HAP-1 (cell line): ENCODE measurements at regions not wholly inside any gene's neighbourhood (a gene's known extent, or its start where the extent isn't known, plus 50 kb on each side); places are given as distances from the start of the nearest gene placed in this dataset.

ENCODE experiments used
- DNase-seq, 2 experiments: peaks; one replicate each; pipeline ENCODE4 v3.0.0-alpha.2; 2016 to 2020; ENCODE audit warnings: low spot score in 2 of 2
- H3K27me3 ChIP-seq: fragments of 250-450 bp; sonication (Bioruptor Pico); 2 replicates; pipeline ENCODE4 v1.5.1; 2020; ENCODE audit warnings: low read depth, mild to moderate bottlenecking, moderate library complexity
- H3K36me3 ChIP-seq: fragments of 250-450 bp; sonication (Bioruptor Pico); replicated peaks from 2 replicates; pipeline ENCODE4 v1.5.1; 2020; ENCODE audit warnings: mild to moderate bottlenecking
- H3K4me1 ChIP-seq: fragments of 250-450 bp; sonication (Bioruptor Pico); 2 replicates; pipeline ENCODE4 v1.5.1; 2020; ENCODE audit warnings: mild to moderate bottlenecking
- H3K4me3 ChIP-seq: fragments of 250-450 bp; sonication (Bioruptor Pico); 2 replicates; pipeline ENCODE4 v1.5.1; 2020; ENCODE audit warnings: mild to moderate bottlenecking, moderate library complexity
- H3K9me3 ChIP-seq: fragments of 250-450 bp; sonication (Bioruptor Pico); 2 replicates; pipeline ENCODE4 v1.5.1; 2020; ENCODE audit warnings: mild to moderate bottlenecking, moderate library complexity
- in situ Hi-C: fragments of 300-500 bp; cut with MboI; formaldehyde crosslinking; loops from 3 replicates; pipeline ENCODE4 v1.14.3; 2020; ENCODE audit warnings: low sequenced_read_pairs, inconsistent platforms, mixed read lengths

- Histone ChIP-seq H3K36me3 (no peaks in the 10 kb centered on the region), H3K27me3 (no peaks in the 10 kb centered on the region), H3K9me3 (no peaks in the 10 kb centered on the region), H3K4me1 (no peaks in the 10 kb centered on the region), H3K4me3 (no peak overlapping the region)
- no peak for DNase-seq
- in situ Hi-C loops = no loop called here
Measured at GRCh38 chr13:103557878-103558277, 491.7 kb upstream of the SLC10A2 start.

DNA sequence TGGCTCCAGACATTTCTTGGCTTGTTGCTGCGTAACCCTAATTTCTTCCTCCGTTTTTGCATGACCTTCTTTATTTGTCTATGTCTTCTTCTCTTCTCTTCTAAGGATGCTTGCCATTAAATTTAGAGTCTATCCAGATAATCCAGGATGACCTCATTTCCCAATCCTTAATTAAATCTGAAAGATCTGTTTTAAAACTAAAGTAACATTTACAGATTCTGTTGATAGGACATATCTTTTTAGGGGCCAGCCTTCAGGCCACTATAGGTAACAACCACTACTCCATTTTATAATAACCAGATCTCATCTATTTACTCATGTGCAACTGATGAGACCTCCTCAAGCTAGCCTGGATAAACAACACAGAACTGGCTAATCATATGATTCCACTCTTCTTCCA, 490.5 kb upstream of the SLC10A2 start:
- no peak for DNase-seq
- H3K4me3 ChIP-seq = no peak overlapping the region
- no peaks in the 10 kb centered on the region for H3K4me1 ChIP-seq
- in situ Hi-C loops = no loop called here
- no peaks in the 10 kb centered on the region for H3K9me3 ChIP-seq
- no peaks in the 10 kb centered on the region for H3K27me3 ChIP-seq
- H3K36me3 ChIP-seq = no peaks in the 10 kb centered on the region

- no peaks in the 10 kb centered on the region for H3K4me1 ChIP-seq
- in situ Hi-C loops = no loop called here
- no peaks in the 10 kb centered on the region for H3K27me3 ChIP-seq
- no peaks in the 10 kb centered on the region for H3K36me3 ChIP-seq
- no peaks in the 10 kb centered on the region for H3K9me3 ChIP-seq
- H3K4me3 ChIP-seq = no peak overlapping the region
- DNase-seq = no peak
Measured at GRCh38 chr13:103547914-103548313, 481.7 kb upstream of the SLC10A2 start.

GRCh38 chr13:103546271-103546670, 480.1 kb upstream of the SLC10A2 start:
- H3K27me3 ChIP-seq = no peaks in the 10 kb centered on the region
- no peak overlapping the region for H3K4me3 ChIP-seq
- no peak for DNase-seq
- no peaks in the 10 kb centered on the region for H3K9me3 ChIP-seq
- no peaks in the 10 kb centered on the region for H3K36me3 ChIP-seq
- in situ Hi-C loops = no loop called here
- no peaks in the 10 kb centered on the region for H3K4me1 ChIP-seq

GRCh38 chr13:103542648-103543047, 476.4 kb upstream of the SLC10A2 start:
- H3K9me3 ChIP-seq = no peaks in the 10 kb centered on the region
- no peak for DNase-seq
- no peak overlapping the region for H3K4me3 ChIP-seq
- no peaks in the 10 kb centered on the region for H3K27me3 ChIP-seq
- no peaks in the 10 kb centered on the region for H3K36me3 ChIP-seq
- in situ Hi-C loops = no loop called here
- no peaks in the 10 kb centered on the region for H3K4me1 ChIP-seq

- no peaks in the 10 kb centered on the region for H3K9me3 ChIP-seq
- no peaks in the 10 kb centered on the region for H3K4me1 ChIP-seq
Measured at GRCh38 chr13:103540382-103540765, 474.2 kb upstream of the SLC10A2 start.

DNA sequence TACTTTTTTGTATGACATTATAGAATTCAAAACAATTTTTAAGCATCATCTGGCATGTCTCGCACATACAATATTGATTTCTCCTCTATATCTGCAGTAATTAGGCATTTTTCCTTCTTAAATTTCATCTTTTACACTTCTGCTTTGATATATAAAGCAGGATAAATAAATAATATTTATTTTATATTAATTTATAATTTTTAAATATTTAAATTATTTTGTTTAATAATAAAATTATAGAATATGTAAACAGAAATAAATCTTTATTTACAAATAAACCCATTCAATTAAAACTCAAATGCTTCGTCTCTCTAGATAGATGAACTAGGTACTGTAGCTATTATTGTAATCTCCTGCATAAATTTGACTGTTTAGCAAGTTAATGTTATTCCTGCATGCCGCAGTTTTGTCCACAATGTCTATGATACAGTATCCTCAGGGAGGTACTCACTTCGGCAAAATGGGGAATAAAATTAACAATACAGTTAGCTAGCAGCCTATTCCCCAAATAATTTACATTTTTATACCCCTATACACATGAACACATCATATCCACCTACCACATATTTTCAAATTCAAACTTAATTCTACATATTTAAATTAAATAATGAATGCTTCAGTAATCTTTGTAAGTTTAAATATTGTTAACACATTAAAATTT, 473.6 kb upstream of the SLC10A2 start:
- no peaks in the 10 kb centered on the region for H3K9me3 ChIP-seq
- H3K36me3 ChIP-seq = no peaks in the 10 kb centered on the region
- in situ Hi-C loops = no loop called here
- no peaks in the 10 kb centered on the region for H3K27me3 ChIP-seq
- H3K4me1 ChIP-seq = no peaks in the 10 kb centered on the region
- no peak overlapping the region for H3K4me3 ChIP-seq
- DNase-seq = no peak

More at GRCh38 chr13:103540382-103540765, 474.2 kb upstream of the SLC10A2 start:
- no peak overlapping the region for H3K4me3 ChIP-seq
- H3K27me3 ChIP-seq = no peaks in the 10 kb centered on the region
- no peak for DNase-seq
- in situ Hi-C loops = no loop called here
- no peaks in the 10 kb centered on the region for H3K36me3 ChIP-seq

GRCh38 chr13:103539265-103539664, 473.0 kb upstream of the SLC10A2 start:
- Histone ChIP-seq H3K4me1 (no peaks in the 10 kb centered on the region), H3K27me3 (no peaks in the 10 kb centered on the region), H3K36me3 (no peaks in the 10 kb centered on the region), H3K9me3 (no peaks in the 10 kb centered on the region), H3K4me3 (no peak overlapping the region)
- no peak for DNase-seq
- in situ Hi-C loops = no loop called here

DNA sequence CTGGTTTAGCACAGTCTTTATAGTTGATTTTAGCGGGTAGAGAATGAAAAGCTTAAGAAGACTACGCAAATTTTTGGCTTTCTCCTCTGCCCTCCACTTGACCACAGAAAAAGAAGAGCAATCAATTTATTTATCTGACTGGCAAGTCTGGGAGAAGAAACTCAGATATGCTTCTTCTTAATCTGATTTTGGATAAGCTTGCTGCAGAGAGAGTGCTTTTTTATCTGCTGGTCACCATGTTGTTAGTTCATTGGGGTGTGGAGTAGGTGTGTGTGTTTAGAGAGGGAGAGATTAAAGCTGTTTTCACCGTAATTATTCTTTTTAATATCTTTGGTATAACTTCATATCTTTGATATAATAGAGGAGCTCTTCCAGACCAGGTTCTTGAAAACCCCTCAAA, 471.4 kb upstream of the SLC10A2 start:
- no peak overlapping the region for H3K4me3 ChIP-seq
- no peak for DNase-seq
- no peaks in the 10 kb centered on the region for H3K36me3 ChIP-seq
- no peaks in the 10 kb centered on the region for H3K27me3 ChIP-seq
- H3K9me3 ChIP-seq = no peaks in the 10 kb centered on the region
- in situ Hi-C loops = no loop called here
- H3K4me1 ChIP-seq = no peaks in the 10 kb centered on the region

GRCh38 chr13:103531278-103531677, 465.1 kb upstream of the SLC10A2 start:
- H3K27me3 ChIP-seq = no peaks in the 10 kb centered on the region
- no peaks in the 10 kb centered on the region for H3K9me3 ChIP-seq
- no peaks in the 10 kb centered on the region for H3K36me3 ChIP-seq
- DNase-seq = no peak
- in situ Hi-C loops = no loop called here
- no peak overlapping the region for H3K4me3 ChIP-seq
- H3K4me1 ChIP-seq = no peaks in the 10 kb centered on the region

DNA sequence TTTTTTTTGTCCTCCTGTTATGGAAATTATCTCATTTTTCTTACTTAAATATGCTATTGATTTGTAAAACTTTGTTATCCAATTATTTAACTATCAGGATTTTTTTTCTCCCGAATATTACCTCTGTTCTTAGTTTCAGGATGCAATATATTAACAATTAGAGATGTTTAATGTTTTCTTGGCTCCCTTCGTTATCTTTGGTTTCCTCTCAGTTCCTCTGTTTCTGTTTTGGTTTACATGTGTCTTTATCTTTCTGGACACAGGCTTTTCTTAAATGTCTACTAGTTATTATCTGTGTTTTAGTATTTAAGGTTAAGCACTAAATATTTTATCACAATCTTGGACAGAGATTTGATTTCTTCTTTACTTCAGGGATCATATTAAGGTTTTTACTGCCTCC, 462.2 kb upstream of the SLC10A2 start:
- H3K36me3 ChIP-seq = no peaks in the 10 kb centered on the region
- in situ Hi-C loops = no loop called here
- H3K9me3 ChIP-seq = no peaks in the 10 kb centered on the region
- no peak for DNase-seq
- H3K4me1 ChIP-seq = no peaks in the 10 kb centered on the region
- no peaks in the 10 kb centered on the region for H3K27me3 ChIP-seq
- H3K4me3 ChIP-seq = no peak overlapping the region

- Histone ChIP-seq H3K36me3 (no peaks in the 10 kb centered on the region), H3K27me3 (no peaks in the 10 kb centered on the region), H3K4me1 (no peaks in the 10 kb centered on the region), H3K4me3 (no peak overlapping the region), H3K9me3 (no peaks in the 10 kb centered on the region)
- in situ Hi-C loops = no loop called here
- no peak for DNase-seq
Measured at GRCh38 chr13:103525530-103525929, 459.3 kb upstream of the SLC10A2 start.

GRCh38 chr13:103523858-103524257, 457.6 kb upstream of the SLC10A2 start:
- DNase-seq = no peak
- no peaks in the 10 kb centered on the region for H3K9me3 ChIP-seq
- no peaks in the 10 kb centered on the region for H3K27me3 ChIP-seq
- in situ Hi-C loops = no loop called here
- no peak overlapping the region for H3K4me3 ChIP-seq
- H3K4me1 ChIP-seq = no peaks in the 10 kb centered on the region
- no peaks in the 10 kb centered on the region for H3K36me3 ChIP-seq

GRCh38 chr13:103521532-103521931, 455.3 kb upstream of the SLC10A2 start:
- in situ Hi-C loops = no loop called here
- DNase-seq = no peak

GRCh38 chr13:103517768-103518102, 451.5 kb upstream of the SLC10A2 start:
- Histone ChIP-seq H3K4me3 (no peak overlapping the region), H3K4me1 (no peaks in the 10 kb centered on the region), H3K27me3 (no peaks in the 10 kb centered on the region), H3K36me3 (no peaks in the 10 kb centered on the region), H3K9me3 (no peaks in the 10 kb centered on the region)
- DNase-seq = no peak
- in situ Hi-C loops = no loop called here

More at GRCh38 chr13:103521532-103521931, 455.3 kb upstream of the SLC10A2 start:
- Histone ChIP-seq H3K4me1 (no peaks in the 10 kb centered on the region), H3K4me3 (no peak overlapping the region), H3K27me3 (no peaks in the 10 kb centered on the region), H3K9me3 (no peaks in the 10 kb centered on the region), H3K36me3 (no peaks in the 10 kb centered on the region)
